ENCODE measurements at regions not wholly inside any gene's neighbourhood (a gene's known extent, or its start where the extent isn't known, plus 50 kb on each side); places are given as distances from the start of the nearest gene placed in this dataset.

DNA sequence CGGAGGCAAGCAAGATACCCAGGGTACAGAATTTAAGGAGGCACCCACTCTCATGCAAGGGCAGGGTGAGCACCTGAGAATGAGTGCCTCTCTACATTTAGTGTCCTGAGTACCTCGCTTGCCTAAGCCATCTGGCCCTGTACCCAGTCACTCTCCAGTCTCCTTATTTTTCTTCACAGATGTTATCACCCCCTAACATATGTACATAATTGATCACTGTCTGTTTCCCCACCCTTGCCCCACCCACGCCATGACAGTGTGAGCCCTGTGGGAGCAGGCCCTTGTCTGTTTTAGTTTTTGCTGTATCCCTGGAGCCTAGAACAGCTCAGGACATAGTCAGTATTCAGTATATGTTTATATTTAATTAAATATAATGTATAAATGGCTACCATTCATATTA lies 113.6 kb downstream of the SPRY1 start:
- peaks cover 3% of the 10 kb centered on the region for H3K27me3 Mint-ChIP-seq (ENCODE audit: low read depth)
- H3K4me3 Mint-ChIP-seq, result no peak overlapping the region
- TF ChIP-seq, protein P1, sequence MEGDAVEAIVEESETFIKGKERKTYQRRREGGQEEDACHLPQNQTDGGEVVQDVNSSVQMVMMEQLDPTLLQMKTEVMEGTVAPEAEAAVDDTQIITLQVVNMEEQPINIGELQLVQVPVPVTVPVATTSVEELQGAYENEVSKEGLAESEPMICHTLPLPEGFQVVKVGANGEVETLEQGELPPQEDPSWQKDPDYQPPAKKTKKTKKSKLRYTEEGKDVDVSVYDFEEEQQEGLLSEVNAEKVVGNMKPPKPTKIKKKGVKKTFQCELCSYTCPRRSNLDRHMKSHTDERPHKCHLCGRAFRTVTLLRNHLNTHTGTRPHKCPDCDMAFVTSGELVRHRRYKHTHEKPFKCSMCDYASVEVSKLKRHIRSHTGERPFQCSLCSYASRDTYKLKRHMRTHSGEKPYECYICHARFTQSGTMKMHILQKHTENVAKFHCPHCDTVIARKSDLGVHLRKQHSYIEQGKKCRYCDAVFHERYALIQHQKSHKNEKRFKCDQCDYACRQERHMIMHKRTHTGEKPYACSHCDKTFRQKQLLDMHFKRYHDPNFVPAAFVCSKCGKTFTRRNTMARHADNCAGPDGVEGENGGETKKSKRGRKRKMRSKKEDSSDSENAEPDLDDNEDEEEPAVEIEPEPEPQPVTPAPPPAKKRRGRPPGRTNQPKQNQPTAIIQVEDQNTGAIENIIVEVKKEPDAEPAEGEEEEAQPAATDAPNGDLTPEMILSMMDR (IDR thresholded peaks at IDR 0.05; ENCODE audit: unreplicated experiment in 3 of 3), result no peak
- peak overlapping the region in 2 of 3 experiments; percentile 13 to 27 for H3K27ac Mint-ChIP-seq
- H3K4me1 Mint-ChIP-seq, result peaks cover 25% of the 10 kb centered on the region
- no peaks in the 10 kb centered on the region for H3K36me3 Mint-ChIP-seq (ENCODE audit: low read depth)
- peaks cover 6% of the 10 kb centered on the region for H3K9me3 Mint-ChIP-seq

GRCh38 chr4:123510659-123511058 lies 114.1 kb downstream of the SPRY1 start:
- Mint-ChIP-seq H3K27ac (no peak overlapping the region), H3K27me3 (ENCODE audit: low read depth) (peaks cover 3% of the 10 kb centered on the region), H3K4me1 (peaks cover 24% of the 10 kb centered on the region), H3K4me3 (no peak overlapping the region), H3K9me3 (peaks cover 6% of the 10 kb centered on the region), H3K36me3 (ENCODE audit: low read depth) (no peaks in the 10 kb centered on the region)
- TF ChIP-seq, protein P1 (IDR thresholded peaks at IDR 0.05; ENCODE audit: unreplicated experiment in 3 of 3), result no peak

DNA sequence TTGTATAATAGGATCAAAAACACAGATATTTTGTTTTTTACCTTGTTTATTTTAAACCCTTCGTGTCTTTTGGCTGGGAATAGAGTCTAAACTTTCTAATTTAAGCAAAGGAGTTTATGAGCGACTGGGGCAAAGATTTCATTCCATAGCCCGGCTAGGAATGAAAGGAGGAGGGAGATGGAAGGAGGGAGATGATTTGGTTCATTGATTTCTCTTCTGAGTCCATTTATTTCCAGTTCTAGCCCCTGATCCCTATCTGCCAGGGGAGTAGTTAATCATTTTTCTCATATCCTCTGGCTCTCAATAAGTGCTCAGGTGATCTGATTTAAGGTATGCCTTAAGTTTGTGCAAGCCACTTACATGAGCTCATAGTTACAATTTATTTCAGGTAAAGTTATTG lies 120.0 kb downstream of the SPRY1 start:
- TF ChIP-seq, protein P1 (IDR thresholded peaks at IDR 0.05; ENCODE audit: unreplicated experiment in 3 of 3), result no peak
- peaks cover 24% of the 10 kb centered on the region for H3K4me1 Mint-ChIP-seq
- peak overlapping the region in 1 of 3 experiments; percentile 21 for H3K4me3 Mint-ChIP-seq
- H3K27ac Mint-ChIP-seq, result peak overlapping the region; percentile 93 to 95 (median 93)
- no peaks in the 10 kb centered on the region for H3K27me3 Mint-ChIP-seq (ENCODE audit: low read depth)
- peaks cover 6% of the 10 kb centered on the region for H3K9me3 Mint-ChIP-seq
- no peaks in the 10 kb centered on the region for H3K36me3 Mint-ChIP-seq (ENCODE audit: low read depth)

DNA sequence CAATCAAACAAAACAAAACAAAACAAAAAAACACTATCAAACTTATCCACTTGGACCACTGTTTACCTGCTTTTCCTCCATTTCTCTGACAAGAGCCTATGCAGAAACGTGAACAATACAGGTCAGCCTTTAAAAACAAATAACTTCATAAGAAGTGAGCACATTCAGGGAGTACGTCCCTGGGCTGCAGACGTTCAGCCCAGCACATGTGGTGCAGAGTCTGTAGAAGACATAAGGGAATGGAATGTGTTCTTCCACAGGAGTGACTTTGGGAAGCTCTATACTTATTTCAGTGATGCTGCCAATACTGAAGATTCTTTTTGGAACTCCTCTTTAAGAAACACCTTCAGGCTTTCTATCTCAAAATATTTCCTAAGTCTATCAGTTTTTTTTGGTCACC lies 120.6 kb downstream of the SPRY1 start:
- Mint-ChIP-seq H3K4me1 (peaks cover 28% of the 10 kb centered on the region), H3K36me3 (ENCODE audit: low read depth) (no peaks in the 10 kb centered on the region), H3K9me3 (peaks cover 6% of the 10 kb centered on the region), H3K27ac (peak overlapping the region; percentile 93 to 95 (median 93)), H3K27me3 (ENCODE audit: low read depth) (no peaks in the 10 kb centered on the region), H3K4me3 (peak overlapping the region in 1 of 3 experiments; percentile 38)
- TF ChIP-seq, protein P1 (IDR thresholded peaks at IDR 0.05; ENCODE audit: unreplicated experiment in 3 of 3), result no peak

GRCh38 chr4:123517971-123518370 lies 121.4 kb downstream of the SPRY1 start:
- H3K9me3 Mint-ChIP-seq, result peaks cover 2% of the 10 kb centered on the region
- H3K36me3 Mint-ChIP-seq (ENCODE audit: low read depth), result no peaks in the 10 kb centered on the region
- H3K4me1 Mint-ChIP-seq, result peaks cover 36% of the 10 kb centered on the region
- H3K27me3 Mint-ChIP-seq (ENCODE audit: low read depth), result no peaks in the 10 kb centered on the region
- H3K4me3 Mint-ChIP-seq, result no peak overlapping the region
- H3K27ac Mint-ChIP-seq, result peak overlapping the region; percentile 51 to 65 (median 58)
- TF ChIP-seq, protein P1 (IDR thresholded peaks at IDR 0.05; ENCODE audit: unreplicated experiment in 3 of 3), result no peak

DNA sequence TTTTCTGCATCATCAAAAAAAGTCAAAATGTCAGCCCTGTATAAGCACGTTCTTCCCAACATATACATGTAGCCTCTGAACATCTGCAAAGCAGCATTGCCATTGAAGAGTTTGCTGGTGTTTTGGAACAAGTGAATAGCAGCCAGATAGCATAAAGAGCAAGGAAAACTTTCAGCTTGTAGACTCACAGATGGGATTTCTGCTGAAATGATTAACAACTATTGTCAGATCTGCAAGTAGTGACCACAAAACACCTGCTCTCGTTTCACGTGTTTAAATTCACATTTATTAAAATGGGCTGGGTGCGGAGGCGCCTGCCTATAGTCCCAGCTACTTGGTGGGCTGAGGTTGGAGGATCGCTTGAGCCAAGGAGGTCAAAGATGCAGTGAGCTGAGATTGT lies 123.7 kb downstream of the SPRY1 start:
- Mint-ChIP-seq H3K4me1 (peaks cover 37% of the 10 kb centered on the region), H3K9me3 (no peaks in the 10 kb centered on the region), H3K27ac (peak overlapping the region; percentile 7 to 36 (median 31)), H3K27me3 (ENCODE audit: low read depth) (no peaks in the 10 kb centered on the region), H3K4me3 (no peak overlapping the region), H3K36me3 (ENCODE audit: low read depth) (no peaks in the 10 kb centered on the region)
- TF ChIP-seq, protein P1 (IDR thresholded peaks at IDR 0.05; ENCODE audit: unreplicated experiment in 3 of 3), result no peak
